Calu3 (cell line): ENCODE measurements at regions not wholly inside any gene's neighbourhood (a gene's known extent, or its start where the extent isn't known, plus 50 kb on each side); places are given as distances from the start of the nearest gene placed in this dataset.
"Not testable (repeated sequence)": the region's sequence is repeated elsewhere in the genome, so short reads cannot be mapped to it uniquely, and the experiment has no call there.

Source experiments
- BruUV-seq: library from RNA; stranded (reverse); fragments of 400-500 nt; replicated peaks from 2 replicates; lab custom pipeline; 2021; lab: Mats Ljungman, UMichigan
- CTCF ChIA-PET: fragments of 300-600 bp; sonication (Branson Sonifier 250); formaldehyde crosslinking; loops from one replicate; lab custom pipeline; 2022; ENCODE audit warnings: antibody characterized with exemption; lab: Charles Lee
- DNase-seq: peaks from one replicate; pipeline ENCODE4 v3.0.0; 2022
- H3K27ac Mint-ChIP-seq: one replicate; pipeline ENCODE4 v1.8.0; 2022; ENCODE audit warnings: mixed read lengths; ENCODE audit not compliant: unreplicated experiment
- H3K27me3 Mint-ChIP-seq: one replicate; pipeline ENCODE4 v1.8.0; 2022; ENCODE audit warnings: mixed read lengths; ENCODE audit not compliant: unreplicated experiment
- H3K36me3 Mint-ChIP-seq: one replicate; pipeline ENCODE4 v1.8.0; 2022; ENCODE audit warnings: mild to moderate bottlenecking, moderate library complexity, mixed read lengths; ENCODE audit not compliant: insufficient read depth, unreplicated experiment
- H3K4me1 Mint-ChIP-seq: one replicate; pipeline ENCODE4 v1.8.0; 2022; ENCODE audit warnings: mild to moderate bottlenecking, low read depth, mixed read lengths; ENCODE audit not compliant: unreplicated experiment
- H3K4me3 Mint-ChIP-seq: one replicate; pipeline ENCODE4 v1.8.0; 2022; ENCODE audit warnings: mild to moderate bottlenecking, low read depth, moderate library complexity, mixed read lengths; ENCODE audit not compliant: unreplicated experiment
- H3K9me3 Mint-ChIP-seq: one replicate; pipeline ENCODE4 v1.8.0; 2022; ENCODE audit warnings: low read depth, mixed read lengths; ENCODE audit not compliant: unreplicated experiment
- intact Hi-C: fragments of 100-400 bp; cut with micrococcal nuclease; formaldehyde crosslinking; loops from one replicate; pipeline ENCODE4 v1.10.0; 2022; ENCODE audit not compliant: unreplicated experiment
- TF ChIP-seq, protein P1 (sequence below): fragments of 200-600 bp; IDR thresholded peaks from one replicate; pipeline ENCODE4 v1.8.0; 2022; ENCODE audit warnings: antibody characterized with exemption; ENCODE audit not compliant: unreplicated experiment

DNA sequence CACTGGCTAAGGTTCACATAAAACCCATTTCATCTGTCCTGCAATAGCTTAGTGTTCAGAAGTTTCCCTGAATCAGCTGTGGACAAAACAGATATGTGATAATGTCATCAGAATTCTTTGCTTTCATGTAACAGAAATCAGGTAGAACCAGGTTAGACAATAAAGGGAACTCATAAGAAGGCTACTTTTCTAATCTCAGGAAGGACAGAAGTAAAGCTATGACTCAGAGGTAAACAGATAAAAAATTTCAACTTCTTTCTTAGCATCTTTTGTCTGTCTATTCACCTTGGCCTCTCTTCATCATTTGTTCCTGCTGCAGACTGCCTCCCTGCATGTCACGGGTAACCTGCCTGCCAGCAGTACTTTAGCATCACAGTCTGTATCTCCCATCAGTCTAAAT, 643.1 kb downstream of the MECOM start:
- Mint-ChIP-seq H3K27ac (no peak overlapping the region), H3K4me1 (peaks cover 24% of the 10 kb centered on the region), H3K9me3 (peaks cover 3% of the 10 kb centered on the region), H3K27me3 (no peaks in the 10 kb centered on the region), H3K36me3 (no peaks in the 10 kb centered on the region), H3K4me3 (no peak overlapping the region)
- no peak for DNase-seq
- intact Hi-C loops, result loop anchor here (2.0 kb wide), 1 partner anchor 18 kb away; no protein-coding TSS in a partner anchor
- BruUV-seq, result no TSS peak
- CTCF ChIA-PET, result interaction anchor here (1.7 to 1.8 kb wide), 3 partner anchors 11 to 69 kb away, joined by 5 to 7 read pairs (median 5); no protein-coding TSS in a partner anchor
- TF ChIP-seq, protein P1, sequence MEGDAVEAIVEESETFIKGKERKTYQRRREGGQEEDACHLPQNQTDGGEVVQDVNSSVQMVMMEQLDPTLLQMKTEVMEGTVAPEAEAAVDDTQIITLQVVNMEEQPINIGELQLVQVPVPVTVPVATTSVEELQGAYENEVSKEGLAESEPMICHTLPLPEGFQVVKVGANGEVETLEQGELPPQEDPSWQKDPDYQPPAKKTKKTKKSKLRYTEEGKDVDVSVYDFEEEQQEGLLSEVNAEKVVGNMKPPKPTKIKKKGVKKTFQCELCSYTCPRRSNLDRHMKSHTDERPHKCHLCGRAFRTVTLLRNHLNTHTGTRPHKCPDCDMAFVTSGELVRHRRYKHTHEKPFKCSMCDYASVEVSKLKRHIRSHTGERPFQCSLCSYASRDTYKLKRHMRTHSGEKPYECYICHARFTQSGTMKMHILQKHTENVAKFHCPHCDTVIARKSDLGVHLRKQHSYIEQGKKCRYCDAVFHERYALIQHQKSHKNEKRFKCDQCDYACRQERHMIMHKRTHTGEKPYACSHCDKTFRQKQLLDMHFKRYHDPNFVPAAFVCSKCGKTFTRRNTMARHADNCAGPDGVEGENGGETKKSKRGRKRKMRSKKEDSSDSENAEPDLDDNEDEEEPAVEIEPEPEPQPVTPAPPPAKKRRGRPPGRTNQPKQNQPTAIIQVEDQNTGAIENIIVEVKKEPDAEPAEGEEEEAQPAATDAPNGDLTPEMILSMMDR, result no peak

DNA sequence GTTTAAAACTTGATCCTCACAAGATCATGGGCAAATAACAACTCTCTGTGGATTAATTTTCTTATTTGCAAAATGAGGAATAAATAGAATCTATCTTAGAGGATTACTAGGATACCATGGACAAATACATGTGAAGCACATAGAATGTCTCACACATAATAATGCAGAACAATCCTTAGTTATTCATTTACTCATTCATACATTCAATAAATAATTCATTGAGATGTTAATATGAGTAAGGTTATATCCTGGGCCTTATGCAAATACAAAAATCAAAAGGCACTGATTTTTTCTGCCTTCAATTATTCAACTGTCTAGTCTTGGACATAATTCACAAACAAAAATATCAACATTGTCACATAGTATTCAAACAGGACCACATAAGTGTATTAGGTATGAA, 654.1 kb downstream of the MECOM start:
- Mint-ChIP-seq H3K9me3 (peaks cover 3% of the 10 kb centered on the region), H3K27me3 (no peaks in the 10 kb centered on the region), H3K36me3 (no peaks in the 10 kb centered on the region), H3K4me1 (peaks cover 42% of the 10 kb centered on the region), H3K27ac (peak overlapping the region; percentile 31), H3K4me3 (no peak overlapping the region)
- CTCF ChIA-PET, result interaction anchor here (0.9 to 1.7 kb wide), 5 partner anchors 11 to 147 kb away, joined by 3 to 5 read pairs (median 4); no protein-coding TSS in a partner anchor
- intact Hi-C loops, result no loop called here
- DNase-seq, result no peak
- no TSS peak for BruUV-seq
- TF ChIP-seq, protein P1, result no peak

DNA sequence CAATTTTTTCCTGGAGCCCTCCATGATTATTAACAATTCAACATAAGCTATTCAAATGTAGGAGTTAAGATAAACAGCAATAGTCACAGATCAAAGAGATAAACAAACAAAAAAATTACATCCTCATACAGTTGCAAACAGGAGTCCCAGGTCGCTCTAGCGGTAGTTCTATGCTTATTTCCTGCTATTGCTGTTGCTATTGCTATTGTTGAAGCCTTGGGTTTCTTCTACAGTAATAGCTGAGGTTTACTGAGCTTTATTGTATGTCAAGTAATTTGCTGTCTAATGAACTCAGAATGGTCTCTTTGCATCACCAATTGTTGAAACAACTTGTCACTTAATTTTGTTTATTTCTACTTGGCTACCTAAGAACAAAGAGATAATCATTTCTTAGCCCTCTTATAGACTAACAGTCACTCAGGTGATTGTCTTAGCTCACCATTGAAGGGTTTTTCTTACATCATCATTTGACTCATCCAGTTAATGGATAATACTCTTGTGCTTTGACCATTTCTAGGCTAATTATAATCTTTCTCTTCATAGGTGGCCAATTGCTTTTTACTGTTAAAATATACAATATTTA, 654.6 kb downstream of the MECOM start:
- DNase-seq, result no peak
- H3K36me3 Mint-ChIP-seq, result no peaks in the 10 kb centered on the region
- peak overlapping the region; percentile 25 for H3K27ac Mint-ChIP-seq
- peaks cover 3% of the 10 kb centered on the region for H3K9me3 Mint-ChIP-seq
- intact Hi-C loops, result no loop called here
- BruUV-seq, result no TSS peak
- H3K4me1 Mint-ChIP-seq, result peaks cover 48% of the 10 kb centered on the region
- CTCF ChIA-PET, result interaction anchor here (0.7 to 1.7 kb wide), 6 partner anchors 11 to 147 kb away, joined by 3 to 5 read pairs (median 4); no protein-coding TSS in a partner anchor
- H3K27me3 Mint-ChIP-seq, result no peaks in the 10 kb centered on the region
- TF ChIP-seq, protein P1, result no peak
- no peak overlapping the region for H3K4me3 Mint-ChIP-seq

DNA sequence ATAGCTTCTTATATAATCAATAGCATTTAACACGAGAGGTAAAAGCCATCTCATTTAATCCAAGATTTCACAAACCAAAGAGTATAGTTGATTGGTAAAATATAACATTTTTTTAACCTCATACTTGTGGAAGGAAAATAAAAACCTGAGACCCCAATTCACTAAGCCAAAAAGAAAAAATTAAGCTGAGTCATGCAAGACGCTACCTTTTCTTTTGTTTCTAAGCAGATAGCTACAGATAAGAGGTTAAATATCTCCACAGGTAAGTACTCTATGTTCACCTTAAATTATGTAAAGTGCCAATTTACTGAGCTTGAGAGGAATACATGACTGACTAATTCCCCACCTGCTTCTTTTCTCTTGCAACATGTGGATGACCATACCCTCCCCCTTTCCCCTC, 656.4 kb downstream of the MECOM start:
- TF ChIP-seq, protein P1, result no peak
- H3K4me1 Mint-ChIP-seq, result peaks cover 65% of the 10 kb centered on the region
- H3K4me3 Mint-ChIP-seq, result no peak overlapping the region
- DNase-seq, result no peak
- no peaks in the 10 kb centered on the region for H3K27me3 Mint-ChIP-seq
- no peaks in the 10 kb centered on the region for H3K36me3 Mint-ChIP-seq
- BruUV-seq, result no TSS peak
- intact Hi-C loops, result no loop called here
- peak overlapping the region; percentile 29 for H3K27ac Mint-ChIP-seq
- peaks cover 3% of the 10 kb centered on the region for H3K9me3 Mint-ChIP-seq
- CTCF ChIA-PET, result interaction anchor here (1.0 kb wide), 1 partner anchor 142 kb away, joined by 3 read pairs; no protein-coding TSS in a partner anchor

DNA sequence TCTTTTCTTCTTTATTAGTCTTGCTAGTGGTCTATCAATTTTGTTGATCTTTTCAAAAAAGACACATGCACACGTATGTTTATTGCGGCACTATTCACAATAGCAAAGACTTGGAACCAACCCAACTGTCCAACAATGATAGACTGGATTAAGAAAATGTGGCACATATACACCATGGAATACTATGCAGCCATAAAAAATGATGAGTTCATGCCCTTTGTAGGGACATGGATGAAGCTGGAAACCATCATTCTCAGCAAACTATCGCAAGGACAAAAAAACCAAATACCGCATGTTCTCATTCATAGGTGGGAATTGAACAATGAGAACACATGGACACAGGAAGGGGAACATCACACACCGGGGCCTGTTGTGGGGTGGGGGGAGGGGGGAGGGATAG, 657.1 kb downstream of the MECOM start:
- not testable (repeated sequence) for H3K36me3 Mint-ChIP-seq

More for the DNA sequence above, 657.1 kb downstream of the MECOM start:
- H3K27me3 Mint-ChIP-seq, H3K4me3 Mint-ChIP-seq, BruUV-seq, DNase-seq, CTCF ChIA-PET, H3K9me3 Mint-ChIP-seq, H3K27ac Mint-ChIP-seq, intact Hi-C loops: not testable (repeated sequence)
- peaks cover 71% of the 10 kb centered on the region for H3K4me1 Mint-ChIP-seq
